KMS-11 (cell line): ENCODE measurements at regions not wholly inside any gene's neighbourhood (a gene's known extent, or its start where the extent isn't known, plus 50 kb on each side); places are given as distances from the start of the nearest gene placed in this dataset.

ENCODE experiments used
- H2AFZ ChIP-seq: fragments of 200-600 bp; sonication (generic); 2 replicates; pipeline ENCODE4 v1.6.1; 2016; ENCODE audit warnings: antibody characterized with exemption, mixed run types, low read depth
- H3K27ac ChIP-seq: fragments of 200-600 bp; sonication (generic); 2 replicates; pipeline ENCODE4 v1.6.1; 2016; ENCODE audit warnings: mild to moderate bottlenecking, mixed run types
- H3K27me3 ChIP-seq: fragments of 200-600 bp; sonication (generic); 2 replicates; pipeline ENCODE4 v1.6.1; 2017; ENCODE audit warnings: mild to moderate bottlenecking, low read depth, mixed run types, moderate library complexity; ENCODE audit not compliant: insufficient read depth
- H3K36me3 ChIP-seq: fragments of 200-600 bp; sonication (generic); 2 replicates; pipeline ENCODE4 v1.6.1; 2017; ENCODE audit warnings: mild to moderate bottlenecking, mixed run types; ENCODE audit not compliant: insufficient read depth
- H3K4me1 ChIP-seq: fragments of 200-600 bp; sonication (generic); 2 replicates; pipeline ENCODE4 v1.6.1; 2016; ENCODE audit warnings: mild to moderate bottlenecking, low read depth, mixed run types; ENCODE audit not compliant: poor library complexity, severe bottlenecking
- H3K4me2 ChIP-seq: fragments of 200-600 bp; sonication (generic); 2 replicates; pipeline ENCODE4 v1.7.0; 2016; ENCODE audit warnings: mild to moderate bottlenecking, mixed run types
- H3K4me3 ChIP-seq: fragments of 200-600 bp; sonication (generic); IDR thresholded peaks from 2 replicates; pipeline ENCODE4 v1.6.1; 2017; ENCODE audit warnings: low read depth, low read length, mixed read lengths; ENCODE audit not compliant: insufficient read depth
- H3K79me2 ChIP-seq: fragments of 200-600 bp; sonication (generic); 2 replicates; pipeline ENCODE4 v1.6.1; 2016; ENCODE audit warnings: low read depth, mixed run types; ENCODE audit not compliant: insufficient read depth
- H3K9ac ChIP-seq: fragments of 200-600 bp; sonication (generic); 2 replicates; pipeline ENCODE4 v1.6.1; 2016; ENCODE audit warnings: mild to moderate bottlenecking, mixed run types
- H4K20me1 ChIP-seq: fragments of 200-600 bp; sonication (generic); 2 replicates; pipeline ENCODE4 v1.6.1; 2016; ENCODE audit warnings: mild to moderate bottlenecking, mixed run types; ENCODE audit not compliant: insufficient read depth
- TF ChIP-seq, protein P1 (sequence below): fragments of 200-600 bp; sonication (generic); conservative IDR thresholded peaks from 2 replicates; pipeline ENCODE4 v1.6.1; 2017; ENCODE audit warnings: low read depth, mild to moderate bottlenecking, antibody characterized with exemption, low read length, moderate library complexity, mixed read lengths

- TF ChIP-seq, protein P1, sequence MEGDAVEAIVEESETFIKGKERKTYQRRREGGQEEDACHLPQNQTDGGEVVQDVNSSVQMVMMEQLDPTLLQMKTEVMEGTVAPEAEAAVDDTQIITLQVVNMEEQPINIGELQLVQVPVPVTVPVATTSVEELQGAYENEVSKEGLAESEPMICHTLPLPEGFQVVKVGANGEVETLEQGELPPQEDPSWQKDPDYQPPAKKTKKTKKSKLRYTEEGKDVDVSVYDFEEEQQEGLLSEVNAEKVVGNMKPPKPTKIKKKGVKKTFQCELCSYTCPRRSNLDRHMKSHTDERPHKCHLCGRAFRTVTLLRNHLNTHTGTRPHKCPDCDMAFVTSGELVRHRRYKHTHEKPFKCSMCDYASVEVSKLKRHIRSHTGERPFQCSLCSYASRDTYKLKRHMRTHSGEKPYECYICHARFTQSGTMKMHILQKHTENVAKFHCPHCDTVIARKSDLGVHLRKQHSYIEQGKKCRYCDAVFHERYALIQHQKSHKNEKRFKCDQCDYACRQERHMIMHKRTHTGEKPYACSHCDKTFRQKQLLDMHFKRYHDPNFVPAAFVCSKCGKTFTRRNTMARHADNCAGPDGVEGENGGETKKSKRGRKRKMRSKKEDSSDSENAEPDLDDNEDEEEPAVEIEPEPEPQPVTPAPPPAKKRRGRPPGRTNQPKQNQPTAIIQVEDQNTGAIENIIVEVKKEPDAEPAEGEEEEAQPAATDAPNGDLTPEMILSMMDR, result no peak
- Histone ChIP-seq H3K4me3 (no peak overlapping the region), H3K79me2 (no peaks in the 10 kb centered on the region), H3K36me3 (no peaks in the 10 kb centered on the region), H3K27me3 (no peaks in the 10 kb centered on the region), H3K4me2 (no peak overlapping the region), H2AFZ (no peak overlapping the region), H4K20me1 (no peaks in the 10 kb centered on the region), H3K4me1 (no peaks in the 10 kb centered on the region), H3K9ac (no peak overlapping the region), H3K27ac (no peak overlapping the region)
Observed at GRCh38 chr2:82391386-82391785, 2067.7 kb downstream of the SUCLG1 start.

- H3K36me3 ChIP-seq, result no peaks in the 10 kb centered on the region
- H3K4me1 ChIP-seq, result no peaks in the 10 kb centered on the region
- H4K20me1 ChIP-seq, result no peaks in the 10 kb centered on the region
- no peaks in the 10 kb centered on the region for H3K27me3 ChIP-seq
- no peak overlapping the region for H2AFZ ChIP-seq
- TF ChIP-seq, protein P1, result no peak
- no peak overlapping the region for H3K4me3 ChIP-seq
- no peak overlapping the region for H3K4me2 ChIP-seq
- no peak overlapping the region for H3K27ac ChIP-seq
- H3K79me2 ChIP-seq, result no peaks in the 10 kb centered on the region
- no peak overlapping the region for H3K9ac ChIP-seq
Observed at GRCh38 chr2:82355622-82356021, 2051.1 kb upstream of the LRRTM1 start.

- Histone ChIP-seq H3K4me3 (no peak overlapping the region), H3K9ac (no peak overlapping the region), H3K36me3 (no peaks in the 10 kb centered on the region), H3K27ac (no peak overlapping the region), H4K20me1 (no peaks in the 10 kb centered on the region), H2AFZ (no peak overlapping the region), H3K4me2 (no peak overlapping the region), H3K4me1 (peaks cover 3% of the 10 kb centered on the region), H3K79me2 (no peaks in the 10 kb centered on the region), H3K27me3 (no peaks in the 10 kb centered on the region)
- TF ChIP-seq, protein P1, result no peak
Observed at GRCh38 chr2:82345910-82346309, 2041.4 kb upstream of the LRRTM1 start.

- Histone ChIP-seq H3K4me2 (no peak overlapping the region), H3K9ac (no peak overlapping the region), H2AFZ (no peak overlapping the region), H3K79me2 (no peaks in the 10 kb centered on the region), H3K4me3 (no peak overlapping the region), H3K27ac (no peak overlapping the region), H4K20me1 (no peaks in the 10 kb centered on the region), H3K36me3 (no peaks in the 10 kb centered on the region), H3K27me3 (no peaks in the 10 kb centered on the region), H3K4me1 (peaks cover 9% of the 10 kb centered on the region)
- TF ChIP-seq, protein P1, result no peak
Observed at GRCh38 chr2:82344670-82345069, 2040.1 kb upstream of the LRRTM1 start.

- Histone ChIP-seq H2AFZ (no peak overlapping the region), H3K79me2 (no peaks in the 10 kb centered on the region), H3K4me1 (peaks cover 9% of the 10 kb centered on the region), H3K36me3 (no peaks in the 10 kb centered on the region), H3K27me3 (no peaks in the 10 kb centered on the region), H3K27ac (no peak overlapping the region), H3K4me3 (no peak overlapping the region), H3K4me2 (no peak overlapping the region), H4K20me1 (no peaks in the 10 kb centered on the region), H3K9ac (no peak overlapping the region)
- TF ChIP-seq, protein P1, result no peak
Observed at GRCh38 chr2:82342356-82342755, 2037.8 kb upstream of the LRRTM1 start.
